Uterus (tissue), 2 donors: ENCODE measurements at regions not wholly inside any gene's neighbourhood (a gene's known extent, or its start where the extent isn't known, plus 50 kb on each side); places are given as distances from the start of the nearest gene placed in this dataset.

ENCODE experiments used
- POLR2A ChIP-seq, 2 donors: fragments of 450-650 bp; IDR thresholded peaks; one replicate each; pipeline ENCODE4 v1.6.1; 2016; ENCODE audit warnings: antibody characterized with exemption in 2 of 2, mild to moderate bottlenecking in 1 of 2, moderate library complexity in 1 of 2
- TF ChIP-seq, protein P1 (sequence below), 4 experiments: fragments of 200-600 bp in 2 of 4; fragments of 450-650 bp in 2 of 4; sonication (generic) in 2 of 4; IDR thresholded peaks; one replicate each; pipeline ENCODE4 v1.5.1; 2016 to 2019; ENCODE audit warnings: antibody characterized with exemption in 4 of 4, mild to moderate bottlenecking in 2 of 4, moderate library complexity in 1 of 4

DNA sequence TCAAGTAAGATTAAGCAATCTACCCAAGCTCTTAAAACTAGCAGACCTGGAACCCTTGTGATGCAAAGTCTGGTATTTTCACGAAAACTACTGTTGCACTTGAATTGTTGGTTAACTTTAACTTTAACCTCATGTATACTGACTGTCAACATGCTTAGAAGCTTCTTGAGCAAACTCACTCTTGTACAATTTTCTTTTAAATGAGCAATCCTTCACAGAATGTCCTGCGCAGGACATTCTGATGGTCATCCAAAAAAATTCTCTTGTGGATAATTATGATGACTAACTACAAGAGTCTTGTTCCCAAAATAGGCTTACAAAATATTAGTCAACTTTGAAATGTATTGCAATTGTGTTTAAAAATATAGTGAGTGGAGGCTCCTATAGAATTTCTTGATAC lies 54.0 kb upstream of the PDE3A start:
- TF ChIP-seq, protein P1, sequence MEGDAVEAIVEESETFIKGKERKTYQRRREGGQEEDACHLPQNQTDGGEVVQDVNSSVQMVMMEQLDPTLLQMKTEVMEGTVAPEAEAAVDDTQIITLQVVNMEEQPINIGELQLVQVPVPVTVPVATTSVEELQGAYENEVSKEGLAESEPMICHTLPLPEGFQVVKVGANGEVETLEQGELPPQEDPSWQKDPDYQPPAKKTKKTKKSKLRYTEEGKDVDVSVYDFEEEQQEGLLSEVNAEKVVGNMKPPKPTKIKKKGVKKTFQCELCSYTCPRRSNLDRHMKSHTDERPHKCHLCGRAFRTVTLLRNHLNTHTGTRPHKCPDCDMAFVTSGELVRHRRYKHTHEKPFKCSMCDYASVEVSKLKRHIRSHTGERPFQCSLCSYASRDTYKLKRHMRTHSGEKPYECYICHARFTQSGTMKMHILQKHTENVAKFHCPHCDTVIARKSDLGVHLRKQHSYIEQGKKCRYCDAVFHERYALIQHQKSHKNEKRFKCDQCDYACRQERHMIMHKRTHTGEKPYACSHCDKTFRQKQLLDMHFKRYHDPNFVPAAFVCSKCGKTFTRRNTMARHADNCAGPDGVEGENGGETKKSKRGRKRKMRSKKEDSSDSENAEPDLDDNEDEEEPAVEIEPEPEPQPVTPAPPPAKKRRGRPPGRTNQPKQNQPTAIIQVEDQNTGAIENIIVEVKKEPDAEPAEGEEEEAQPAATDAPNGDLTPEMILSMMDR (IDR thresholded peaks at IDR 0.05) = no peak
- TF ChIP-seq POLR2A (IDR thresholded peaks at IDR 0.05) = no peak
